HEK293T (cell line): ENCODE measurements at regions not wholly inside any gene's neighbourhood (a gene's known extent, or its start where the extent isn't known, plus 50 kb on each side); places are given as distances from the start of the nearest gene placed in this dataset.
"Not testable (repeated sequence)": the region's sequence is repeated elsewhere in the genome, so short reads cannot be mapped to it uniquely, and the experiment has no call there.

Experiments
- CTCF ChIA-PET: fragments of 350-600 bp; formaldehyde crosslinking; extraction: SDS; loops from one replicate; lab custom pipeline; 2021; ENCODE audit warnings: antibody characterized with exemption, inconsistent platforms; lab: Yijun Ruan, JAX
- POLR2A ChIA-PET: fragments of 350-600 bp; formaldehyde crosslinking; extraction: SDS; loops from one replicate; lab custom pipeline; 2020; ENCODE audit warnings: antibody characterized with exemption, inconsistent platforms; lab: Yijun Ruan, JAX
- DNase-seq: peaks from one replicate; pipeline ENCODE4 v3.0.0; 2012; ENCODE audit warnings: mixed read lengths; ENCODE audit errors: extremely low spot score
- ARNT ChIP-seq: fragments of 450-650 bp; IDR thresholded peaks from 2 replicates; pipeline ENCODE4 v1.6.1; 2017; ENCODE audit warnings: mild to moderate bottlenecking
- BHLHE40 ChIP-seq: fragments of 450-650 bp; IDR thresholded peaks from 2 replicates; pipeline ENCODE4 v1.6.1; 2016; ENCODE audit warnings: mild to moderate bottlenecking, moderate library complexity, borderline replicate concordance
- CTBP1 ChIP-seq: fragments of 450-650 bp; IDR thresholded peaks from 2 replicates; pipeline ENCODE4 v1.6.1; 2016; ENCODE audit warnings: borderline replicate concordance
- ELF4 ChIP-seq: fragments of 450-650 bp; IDR thresholded peaks from 2 replicates; pipeline ENCODE4 v1.6.1; 2017; ENCODE audit warnings: antibody characterized with exemption
- FOXA1 ChIP-seq: fragments of 450-650 bp; IDR thresholded peaks from 2 replicates; pipeline ENCODE4 v1.6.1; 2016; ENCODE audit warnings: mild to moderate bottlenecking
- FOXK2 ChIP-seq: fragments of 450-650 bp; IDR thresholded peaks from 2 replicates; pipeline ENCODE4 v1.6.1; 2016; ENCODE audit warnings: mild to moderate bottlenecking
- FOXM1 ChIP-seq: fragments of 450-650 bp; IDR thresholded peaks from 2 replicates; pipeline ENCODE4 v1.6.1; 2017; ENCODE audit warnings: mild to moderate bottlenecking, borderline replicate concordance
- HDGF ChIP-seq: fragments of 450-650 bp; IDR thresholded peaks from 2 replicates; pipeline ENCODE4 v1.6.1; 2017; ENCODE audit warnings: antibody characterized with exemption, borderline replicate concordance
- L3MBTL2 ChIP-seq: fragments of 450-650 bp; conservative IDR thresholded peaks from 2 replicates; pipeline ENCODE4 v1.6.1; 2016; ENCODE audit warnings: mild to moderate bottlenecking
- LEF1 ChIP-seq: fragments of 450-650 bp; IDR thresholded peaks from 2 replicates; pipeline ENCODE4 v1.6.1; 2017; ENCODE audit warnings: mild to moderate bottlenecking, borderline replicate concordance
- NFRKB ChIP-seq: fragments of 450-650 bp; IDR thresholded peaks from 2 replicates; pipeline ENCODE4 v1.6.1; 2016; ENCODE audit warnings: mild to moderate bottlenecking, moderate library complexity
- PKNOX1 ChIP-seq: fragments of 450-650 bp; IDR thresholded peaks from 2 replicates; pipeline ENCODE4 v1.6.1; 2016
- SP1 ChIP-seq: fragments of 450-650 bp; IDR thresholded peaks from 2 replicates; pipeline ENCODE4 v1.6.1; 2017
- SUZ12 ChIP-seq: fragments of 450-650 bp; IDR thresholded peaks from 2 replicates; pipeline ENCODE4 v1.6.1; 2016; ENCODE audit warnings: mild to moderate bottlenecking
- TARDBP ChIP-seq: fragments of 450-650 bp; IDR thresholded peaks from 2 replicates; pipeline ENCODE4 v1.6.1; 2016
- ZNF384 ChIP-seq: fragments of 450-650 bp; IDR thresholded peaks from 2 replicates; pipeline ENCODE4 v1.6.1; 2016

- TF ChIP-seq HDGF: no peak
- no peak for TF ChIP-seq FOXM1
- TF ChIP-seq SUZ12: no peak
- TF ChIP-seq FOXA1: no peak
- TF ChIP-seq CTBP1: no peak
- TF ChIP-seq BHLHE40: no peak
- no peak for TF ChIP-seq NFRKB
- no peak for TF ChIP-seq ARNT
- TF ChIP-seq SP1: no peak
- TF ChIP-seq FOXK2: no peak
- TF ChIP-seq L3MBTL2: no peak
- TF ChIP-seq ZNF384: no peak
- ChIA-PET POLR2A (no interaction called here), CTCF (no interaction called here)
- no peak for DNase-seq
These were observed 201.7 kb downstream of the TXNL1 start for GRCh38 chr18:56436651-56437050.

GRCh38 chr18:56433919-56434318 is 204.5 kb downstream of the TXNL1 start:
- CTCF ChIA-PET: no interaction called here
- no peak for TF ChIP-seq PKNOX1
- TF ChIP-seq SUZ12: no peak
- no peak for TF ChIP-seq TARDBP
- no peak for TF ChIP-seq FOXK2
- TF ChIP-seq HDGF: no peak
- no peak for TF ChIP-seq FOXM1
- no peak for TF ChIP-seq ELF4
- TF ChIP-seq BHLHE40: no peak
- no peak for TF ChIP-seq FOXA1
- no peak for TF ChIP-seq CTBP1
- TF ChIP-seq ZNF384: no peak
- TF ChIP-seq LEF1: no peak
- no peak for DNase-seq
- POLR2A ChIA-PET: no interaction called here

- no peak for DNase-seq
- CTCF ChIA-PET: no interaction called here
- POLR2A ChIA-PET: no interaction called here
- TF ChIP-seq PKNOX1 (no peak), ARNT (no peak), FOXM1 (no peak), SP1 (no peak), FOXK2 (no peak), TARDBP (no peak), ELF4 (no peak), ZNF384 (no peak), BHLHE40 (no peak), CTBP1 (no peak), FOXA1 (no peak), HDGF (no peak), L3MBTL2 (no peak), LEF1 (no peak), SUZ12 (no peak), NFRKB (no peak)
These were observed 206.8 kb downstream of the TXNL1 start for GRCh38 chr18:56431551-56431950.

GRCh38 chr18:56423626-56424025 is 214.8 kb downstream of the TXNL1 start:
- ChIA-PET CTCF (no interaction called here), POLR2A (no interaction called here)
- TF ChIP-seq LEF1: no peak
- TF ChIP-seq NFRKB: no peak
- no peak for TF ChIP-seq FOXM1
- no peak for TF ChIP-seq FOXA1
- TF ChIP-seq L3MBTL2: no peak
- TF ChIP-seq BHLHE40: no peak
- no peak for TF ChIP-seq SUZ12
- no peak for TF ChIP-seq SP1
- TF ChIP-seq ARNT: no peak
- no peak for TF ChIP-seq PKNOX1
- TF ChIP-seq CTBP1: no peak
- no peak for TF ChIP-seq ZNF384
- no peak for TF ChIP-seq ELF4
- no peak for TF ChIP-seq TARDBP
- TF ChIP-seq HDGF: no peak
- DNase-seq: no peak

GRCh38 chr18:56421647-56422046 is 216.7 kb downstream of the TXNL1 start:
- POLR2A ChIA-PET: no interaction called here
- DNase-seq: no peak
- CTCF ChIA-PET: no interaction called here
- no peak for TF ChIP-seq NFRKB
- TF ChIP-seq FOXM1: no peak
- TF ChIP-seq PKNOX1: no peak
- TF ChIP-seq SP1: no peak
- TF ChIP-seq ARNT: no peak

GRCh38 chr18:56420868-56421267 is 217.5 kb downstream of the TXNL1 start:
- POLR2A ChIA-PET, CTCF ChIA-PET, DNase-seq: not testable (repeated sequence)
